NT2/D1 (cell line): ENCODE measurements at regions not wholly inside any gene's neighbourhood (a gene's known extent, or its start where the extent isn't known, plus 50 kb on each side); places are given as distances from the start of the nearest gene placed in this dataset.

ENCODE experiments used
- DNase-seq: peaks from one replicate; pipeline ENCODE4 v3.0.0-alpha.2; 2011; ENCODE audit warnings: low read depth, low spot score
- H3K27me3 ChIP-seq: 2 replicates; pipeline ENCODE4 v1.6.0; 2011; ENCODE audit warnings: mild to moderate bottlenecking; ENCODE audit not compliant: insufficient read length, insufficient read depth
- H3K36me3 ChIP-seq: 2 replicates; pipeline ENCODE4 v1.6.1; 2011; ENCODE audit warnings: mild to moderate bottlenecking, low read length, mixed read lengths; ENCODE audit not compliant: insufficient read depth, insufficient read length
- H3K4me1 ChIP-seq: 2 replicates; pipeline ENCODE4 v1.5.1; 2011; ENCODE audit not compliant: insufficient read depth, insufficient read length
- H3K4me3 ChIP-seq: 2 replicates; pipeline ENCODE4 v1.5.1; 2011; ENCODE audit warnings: low read depth; ENCODE audit not compliant: insufficient read length
- H3K9ac ChIP-seq: 2 replicates; pipeline ENCODE4 v1.6.0; 2011; ENCODE audit warnings: low read depth; ENCODE audit not compliant: insufficient read length
- H3K9me3 ChIP-seq: 2 replicates; pipeline ENCODE4 v1.5.1; 2011; ENCODE audit warnings: mild to moderate bottlenecking, low read length; ENCODE audit not compliant: insufficient read depth
- SUZ12 ChIP-seq: IDR thresholded peaks from 2 replicates; pipeline ENCODE4 v1.6.1; 2011; ENCODE audit not compliant: insufficient read length, insufficient read depth; ENCODE audit errors: extremely low read depth
- YY1 ChIP-seq: IDR thresholded peaks from 2 replicates; pipeline ENCODE4 v1.6.1; 2011; ENCODE audit not compliant: insufficient read length, insufficient read depth
- ZNF274 ChIP-seq: IDR thresholded peaks from 2 replicates; pipeline ENCODE4 v1.6.1; 2011; ENCODE audit warnings: mild to moderate bottlenecking, low read depth, low read length

DNA sequence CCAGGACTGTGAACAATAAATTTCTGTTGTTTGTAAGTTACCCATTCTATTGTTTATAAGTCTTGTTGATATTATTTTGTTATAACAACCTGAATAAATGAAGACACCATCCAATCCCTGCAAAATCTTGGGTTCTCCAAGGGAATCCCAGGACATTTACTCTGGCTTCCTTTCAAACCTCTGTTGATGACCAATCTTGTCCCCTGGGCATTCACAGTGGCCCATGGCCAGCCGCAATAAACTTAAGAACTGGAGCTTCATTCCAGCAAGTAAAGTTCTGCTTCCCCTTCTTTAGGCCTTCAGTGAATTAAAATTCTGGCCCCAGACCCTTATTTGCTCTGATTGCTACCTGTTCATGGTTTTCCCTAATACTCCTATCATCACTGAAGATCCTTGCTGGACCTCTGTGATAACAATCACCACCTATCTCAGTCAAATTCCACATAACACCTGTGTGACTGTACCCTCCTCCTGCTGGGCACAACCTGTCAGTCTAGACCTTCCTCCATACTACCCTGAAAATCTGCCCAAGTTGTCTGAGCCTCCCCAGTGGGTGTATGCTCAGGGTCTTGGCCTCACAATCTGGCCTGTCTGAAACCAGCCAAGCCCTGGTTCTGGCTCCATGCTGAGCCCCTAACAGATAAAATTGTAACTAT, 153.1 kb downstream of the SEMA6D start:
- DNase-seq: no peak
- Histone ChIP-seq H3K9me3 (no peaks in the 10 kb centered on the region; the same call in 1 of the 2 replicates), H3K27me3 (no peaks in the 10 kb centered on the region), H3K9ac (no peak overlapping the region), H3K36me3 (no peaks in the 10 kb centered on the region), H3K4me1 (no peaks in the 10 kb centered on the region), H3K4me3 (no peak overlapping the region)
- TF ChIP-seq SUZ12 (no peak), YY1 (no peak), ZNF274 (no peak)

GRCh38 chr15:47870956-47871625, 153.8 kb downstream of the SEMA6D start:
- H3K4me1 ChIP-seq: no peaks in the 10 kb centered on the region
- H3K27me3 ChIP-seq: no peaks in the 10 kb centered on the region
- TF ChIP-seq SUZ12 (no peak), ZNF274 (no peak), YY1 (no peak)
- DNase-seq: no peak
- H3K9ac ChIP-seq: no peak overlapping the region
- no peaks in the 10 kb centered on the region for H3K36me3 ChIP-seq
- no peak overlapping the region for H3K4me3 ChIP-seq
- H3K9me3 ChIP-seq: no peaks in the 10 kb centered on the region

DNA sequence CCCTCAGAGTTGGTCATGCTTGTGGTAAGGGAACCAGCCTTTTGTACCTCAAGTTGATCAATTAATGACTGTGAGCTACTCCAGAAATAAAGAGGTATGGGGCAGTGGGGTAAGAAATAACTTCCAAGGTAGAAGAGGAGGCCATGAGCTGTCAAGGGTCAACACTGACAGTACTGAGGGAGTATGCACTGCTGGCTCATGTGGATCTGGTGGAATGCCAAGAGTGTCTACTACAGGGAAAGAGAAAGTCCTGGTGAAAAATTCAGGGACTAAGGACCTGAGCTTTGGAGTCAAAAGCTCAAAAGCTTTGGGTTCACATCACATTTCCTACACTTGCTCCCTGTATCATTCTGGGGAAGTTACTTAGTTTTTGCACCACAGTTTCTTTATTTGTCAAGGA, 154.9 kb downstream of the SEMA6D start:
- Histone ChIP-seq H3K9me3 (no peaks in the 10 kb centered on the region), H3K4me3 (no peak overlapping the region), H3K36me3 (no peaks in the 10 kb centered on the region), H3K4me1 (no peaks in the 10 kb centered on the region), H3K27me3 (no peaks in the 10 kb centered on the region), H3K9ac (no peak overlapping the region)
- no peak for DNase-seq
- no peak for TF ChIP-seq ZNF274
- no peak for TF ChIP-seq SUZ12
- no peak for TF ChIP-seq YY1

DNA sequence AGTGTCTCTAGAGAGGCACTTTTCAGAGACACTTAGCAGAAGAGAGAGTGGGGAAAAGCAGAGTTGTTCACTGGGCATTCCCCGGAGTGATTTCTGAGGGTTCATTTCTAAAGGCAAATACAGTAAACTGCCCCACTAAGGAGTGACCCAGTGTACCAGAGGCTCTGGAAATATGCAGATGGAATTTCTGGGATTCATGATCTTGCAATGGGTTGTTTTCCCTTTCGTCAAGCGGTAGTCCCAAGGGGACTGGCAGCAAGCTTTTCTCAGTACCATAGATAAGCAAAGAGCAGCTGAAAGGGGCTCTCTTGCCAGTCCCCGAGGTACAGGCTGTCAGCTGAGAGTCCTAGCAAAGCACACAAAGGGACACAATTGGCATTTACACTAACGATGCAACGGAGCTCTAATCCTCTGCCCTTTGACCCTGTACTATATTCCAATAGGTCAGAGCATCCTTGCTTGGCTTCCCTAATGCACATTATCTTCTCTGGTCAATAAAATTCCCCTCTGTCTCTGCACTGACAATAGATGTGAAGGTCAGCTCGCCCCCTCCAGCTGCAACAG, 155.6 kb downstream of the SEMA6D start:
- Histone ChIP-seq H3K4me1 (no peaks in the 10 kb centered on the region), H3K36me3 (no peaks in the 10 kb centered on the region), H3K9me3 (no peaks in the 10 kb centered on the region), H3K27me3 (no peaks in the 10 kb centered on the region), H3K4me3 (no peak overlapping the region), H3K9ac (no peak overlapping the region)
- no peak for TF ChIP-seq SUZ12
- TF ChIP-seq YY1: no peak
- no peak for TF ChIP-seq ZNF274
- DNase-seq: no peak

- Histone ChIP-seq H3K4me1 (no peaks in the 10 kb centered on the region), H3K4me3 (no peak overlapping the region), H3K27me3 (no peaks in the 10 kb centered on the region), H3K9me3 (no peaks in the 10 kb centered on the region), H3K36me3 (no peaks in the 10 kb centered on the region), H3K9ac (no peak overlapping the region)
- TF ChIP-seq SUZ12 (no peak), YY1 (no peak), ZNF274 (no peak)
- DNase-seq: no peak
These were observed 159.7 kb downstream of the SEMA6D start for GRCh38 chr15:47876986-47877385.

DNA sequence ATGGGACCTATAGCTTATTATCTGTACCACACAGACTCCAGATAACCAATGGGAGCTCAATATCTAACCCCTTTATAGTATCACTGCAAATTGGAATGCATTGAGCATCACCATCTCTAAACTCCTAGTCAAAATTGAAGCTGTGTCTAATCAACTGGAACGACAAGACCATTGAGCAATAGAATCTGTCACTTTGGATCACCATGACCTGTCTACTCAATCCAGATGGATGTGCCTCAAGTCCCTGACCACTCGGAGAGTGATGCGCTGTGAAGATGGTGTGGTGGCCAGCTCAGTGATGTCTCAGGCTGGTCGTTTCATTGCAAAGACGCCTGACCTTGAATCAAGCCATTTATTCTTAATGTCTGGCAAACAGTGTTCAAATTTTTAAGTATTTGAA, 160.5 kb downstream of the SEMA6D start:
- Histone ChIP-seq H3K27me3 (no peaks in the 10 kb centered on the region), H3K9ac (no peak overlapping the region), H3K36me3 (no peaks in the 10 kb centered on the region), H3K4me3 (no peak overlapping the region), H3K4me1 (no peaks in the 10 kb centered on the region), H3K9me3 (no peaks in the 10 kb centered on the region)
- no peak for DNase-seq
- TF ChIP-seq ZNF274: no peak
- no peak for TF ChIP-seq YY1
- TF ChIP-seq SUZ12: no peak

- Histone ChIP-seq H3K4me1 (no peaks in the 10 kb centered on the region), H3K27me3 (no peaks in the 10 kb centered on the region), H3K9me3 (no peaks in the 10 kb centered on the region), H3K4me3 (no peak overlapping the region), H3K36me3 (no peaks in the 10 kb centered on the region), H3K9ac (no peak overlapping the region)
- DNase-seq: no peak
- TF ChIP-seq YY1 (no peak), SUZ12 (no peak), ZNF274 (no peak)
These were observed 168.6 kb downstream of the SEMA6D start for GRCh38 chr15:47885920-47886319.
